SK-N-SH (cell line): ENCODE measurements at regions not wholly inside any gene's neighbourhood (a gene's known extent, or its start where the extent isn't known, plus 50 kb on each side); places are given as distances from the start of the nearest gene placed in this dataset.

Experiments
- CTCF ChIA-PET: fragments of 300-600, 350-600 bp; formaldehyde crosslinking; extraction: SDS; loops from one replicate; lab custom pipeline; 2021; lab: Yijun Ruan, JAX
- POLR2A ChIA-PET: fragments of 350-600 bp; sonication (Branson Sonifier 250); formaldehyde crosslinking; extraction: SDS; loops from one replicate; lab custom pipeline; 2020; ENCODE audit warnings: antibody characterized with exemption, inconsistent platforms; lab: Yijun Ruan, JAX
- DNase-seq: peaks from one replicate; pipeline ENCODE4 v3.0.0; 2012
- H2AFZ ChIP-seq: fragments of 200-600 bp; sonication (generic); 2 replicates; pipeline ENCODE4 v1.8.1; 2016; ENCODE audit warnings: antibody characterized with exemption, mild to moderate bottlenecking, low read depth
- H3F3A ChIP-seq: fragments of 200-600 bp; sonication (generic); replicated peaks from 2 replicates; pipeline ENCODE3; 2016; ENCODE audit warnings: antibody characterized with exemption, mild to moderate bottlenecking; ENCODE audit not compliant: insufficient read depth
- H3K27ac ChIP-seq, 2 experiments: fragments of 200-500 bp in 1 of 2; fragments of 200-600 bp in 1 of 2; sonication (Bioruptor generic) in 1 of 2; sonication (generic), shearing (Covaris generic) in 1 of 2; 2 replicates each; pipeline versions ENCODE4 v1.5.1 to v1.6.1; 2014 to 2016; ENCODE audit warnings: low read depth in 2 of 2, inconsistent platforms in 1 of 2, low read length in 1 of 2, mild to moderate bottlenecking in 1 of 2, mixed read lengths in 1 of 2
- H3K27me3 ChIP-seq: fragments of 200-600 bp; sonication (generic), shearing (Covaris generic); 2 replicates; pipeline ENCODE4 v1.6.1; 2016; ENCODE audit warnings: mixed run types; ENCODE audit not compliant: insufficient read depth
- H3K36me3 ChIP-seq, 2 experiments: fragments of 200-500 bp in 1 of 2; fragments of 200-600 bp in 1 of 2; sonication (Bioruptor generic) in 1 of 2; sonication (generic) in 1 of 2; replicated peaks in 1 of 2; 2 replicates each; pipeline versions ENCODE3 to v1.5.1; 2014 to 2016; ENCODE audit warnings: low read length in 1 of 2, mild to moderate bottlenecking in 1 of 2; ENCODE audit not compliant: insufficient read depth in 2 of 2, control insufficient read depth in 1 of 2
- H3K4me1 ChIP-seq, 2 experiments: fragments of 200-500 bp in 1 of 2; fragments of 200-600 bp in 1 of 2; sonication (Bioruptor generic) in 1 of 2; sonication (generic), shearing (Covaris generic) in 1 of 2; 2 replicates each; pipeline versions ENCODE4 v1.5.1 to v1.6.1; 2014 to 2016; ENCODE audit warnings: low read depth in 1 of 2, low read length in 1 of 2, mixed run types in 1 of 2; ENCODE audit not compliant: insufficient read depth in 2 of 2, control insufficient read depth in 1 of 2
- H3K4me2 ChIP-seq: fragments of 200-600 bp; sonication (generic), shearing (Covaris generic); 2 replicates; pipeline ENCODE4 v1.6.1; 2017; ENCODE audit warnings: mixed run types
- H3K4me3 ChIP-seq, 2 experiments: fragments of 200-500 bp in 1 of 2; fragments of 200-600 bp in 1 of 2; sonication (Bioruptor generic) in 1 of 2; sonication (generic), shearing (Covaris generic) in 1 of 2; 2 replicates each; pipeline versions ENCODE4 v1.5.1 to v1.8.1; 2014 to 2016; ENCODE audit warnings: low read depth in 2 of 2, inconsistent platforms in 1 of 2, low read length in 1 of 2, mild to moderate bottlenecking in 1 of 2, mixed read lengths in 1 of 2, moderate library complexity in 1 of 2
- H3K79me2 ChIP-seq: fragments of 200-600 bp; sonication (generic); 2 replicates; pipeline ENCODE4 v1.8.1; 2017; ENCODE audit warnings: mild to moderate bottlenecking; ENCODE audit not compliant: insufficient read depth
- H3K9ac ChIP-seq: fragments of 200-600 bp; sonication (generic); 2 replicates; pipeline ENCODE4 v1.6.1; 2017; ENCODE audit warnings: mixed run types
- H3K9me2 ChIP-seq: fragments of 200-600 bp; sonication (generic); 2 replicates; pipeline ENCODE4 v1.6.1; 2017; ENCODE audit warnings: mixed run types
- H3K9me3 ChIP-seq: fragments of 200-600 bp; sonication (generic); 2 replicates; pipeline ENCODE4 v1.6.1; 2017; ENCODE audit warnings: mixed run types, mild to moderate bottlenecking, moderate library complexity
- H4K20me1 ChIP-seq: fragments of 200-600 bp; sonication (generic); 2 replicates; pipeline ENCODE4 v1.6.1; 2017; ENCODE audit warnings: mild to moderate bottlenecking, mixed run types; ENCODE audit not compliant: insufficient read depth
- CTCF ChIP-seq: fragments of 200-600 bp; sonication (generic); IDR thresholded peaks from 2 replicates; pipeline ENCODE4 v1.6.1; 2017; ENCODE audit warnings: antibody characterized with exemption, mild to moderate bottlenecking, moderate library complexity
- ELF1 ChIP-seq: IDR thresholded peaks from 2 replicates; pipeline ENCODE4 v1.4.0; 2012
- FOSL2 ChIP-seq: IDR thresholded peaks from 2 replicates; pipeline ENCODE4 v1.4.0; 2012; ENCODE audit warnings: low read depth, mild to moderate bottlenecking, moderate library complexity, borderline replicate concordance
- FOXM1 ChIP-seq: IDR thresholded peaks from 2 replicates; pipeline ENCODE4 v1.4.0; 2012; ENCODE audit warnings: low read depth, mild to moderate bottlenecking
- GABPA ChIP-seq: IDR thresholded peaks from 2 replicates; pipeline ENCODE4 v1.4.0; 2012; ENCODE audit warnings: low read depth, mild to moderate bottlenecking
- MEF2A ChIP-seq: IDR thresholded peaks from 2 replicates; pipeline ENCODE4 v1.4.0; 2012; ENCODE audit warnings: low read depth, borderline replicate concordance
- NFIC ChIP-seq: IDR thresholded peaks from 2 replicates; pipeline ENCODE4 v1.4.0; 2012; ENCODE audit warnings: borderline replicate concordance
- NRF1 ChIP-seq: IDR thresholded peaks from 2 replicates; pipeline ENCODE4 v1.6.1; 2012; ENCODE audit warnings: low read depth, mild to moderate bottlenecking, low read length
- PBX3 ChIP-seq: IDR thresholded peaks from 2 replicates; pipeline ENCODE4; 2012
- POLR2AphosphoS5 ChIP-seq: IDR thresholded peaks from 2 replicates; pipeline ENCODE4 v1.6.1; 2012; ENCODE audit warnings: low read depth, low read length
- RCOR1 ChIP-seq: fragments of 150-350 bp; IDR thresholded peaks from 2 replicates; pipeline ENCODE4 v1.6.1; 2017; ENCODE audit warnings: antibody characterized with exemption, low read length
- REST ChIP-seq: IDR thresholded peaks from 2 replicates; pipeline ENCODE4 v1.6.1; 2012; ENCODE audit warnings: mild to moderate bottlenecking, low read depth, low read length, moderate library complexity
- RFX5 ChIP-seq: IDR thresholded peaks from 2 replicates; pipeline ENCODE4 v1.6.1; 2012; ENCODE audit warnings: mild to moderate bottlenecking, improper control_type of control experiment, low read length
- RXRA ChIP-seq: IDR thresholded peaks from 2 replicates; pipeline ENCODE4 v1.4.0; 2012; ENCODE audit warnings: low read depth, mild to moderate bottlenecking, borderline replicate concordance
- SIN3A ChIP-seq: IDR thresholded peaks from 2 replicates; pipeline ENCODE4 v1.6.1; 2012; ENCODE audit warnings: low read depth, mild to moderate bottlenecking, low read length, moderate library complexity, borderline replicate concordance
- WGBS: methylation state at CpG from one replicate; pipeline ENCODE4 v1.1.6; 2017; ENCODE audit warnings: low lambda C conversion rate; 5-methylcytosine and 5-hydroxymethylcytosine counted together
- TF ChIP-seq, protein P1 (sequence below): IDR thresholded peaks from 2 replicates; pipeline ENCODE4 v1.4.0; 2012; ENCODE audit warnings: low read depth, borderline replicate concordance

DNA sequence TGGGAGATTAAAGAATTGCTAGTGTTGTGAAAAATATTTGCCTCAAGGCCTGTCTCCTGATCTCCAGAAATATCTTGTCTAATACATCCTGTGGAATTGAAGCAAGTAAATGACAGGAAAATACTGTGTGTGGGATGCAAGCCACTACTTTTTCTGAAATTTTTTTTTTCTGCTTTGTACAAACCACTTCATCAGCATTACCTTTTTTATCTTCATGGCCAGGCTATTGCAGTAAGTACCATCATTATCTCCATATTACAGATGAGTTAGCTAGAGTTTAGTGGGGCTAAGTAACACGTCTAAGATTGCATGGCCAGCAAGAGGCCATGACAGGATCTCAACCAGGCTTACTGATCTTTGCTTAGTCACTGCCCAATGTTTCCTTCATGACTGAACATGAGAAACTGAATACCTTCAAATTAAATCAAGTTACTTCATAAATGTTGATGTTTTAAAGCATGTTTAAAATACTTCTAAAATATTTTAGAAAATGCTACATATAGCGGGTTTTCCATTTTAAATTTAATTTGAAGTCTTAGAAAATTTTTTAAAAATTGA lies 273.7 kb downstream of the SLC6A15 start:
- peak overlapping the region; percentile 61; the same call in 1 of the 2 replicates for H2AFZ ChIP-seq
- H3K9ac ChIP-seq, result no peak overlapping the region
- WGBS, result 76% methylated on average over 2 of the region's 2 CpGs
- TF ChIP-seq REST, result no peak
- TF ChIP-seq POLR2AphosphoS5, result no peak
- TF ChIP-seq FOXM1, result no peak
- no peak for TF ChIP-seq GABPA
- TF ChIP-seq ELF1, result no peak
- TF ChIP-seq RCOR1, result no peak
- no peak for TF ChIP-seq MEF2A
- no peak for TF ChIP-seq NFIC
- no peak for TF ChIP-seq PBX3
- TF ChIP-seq, protein P1, sequence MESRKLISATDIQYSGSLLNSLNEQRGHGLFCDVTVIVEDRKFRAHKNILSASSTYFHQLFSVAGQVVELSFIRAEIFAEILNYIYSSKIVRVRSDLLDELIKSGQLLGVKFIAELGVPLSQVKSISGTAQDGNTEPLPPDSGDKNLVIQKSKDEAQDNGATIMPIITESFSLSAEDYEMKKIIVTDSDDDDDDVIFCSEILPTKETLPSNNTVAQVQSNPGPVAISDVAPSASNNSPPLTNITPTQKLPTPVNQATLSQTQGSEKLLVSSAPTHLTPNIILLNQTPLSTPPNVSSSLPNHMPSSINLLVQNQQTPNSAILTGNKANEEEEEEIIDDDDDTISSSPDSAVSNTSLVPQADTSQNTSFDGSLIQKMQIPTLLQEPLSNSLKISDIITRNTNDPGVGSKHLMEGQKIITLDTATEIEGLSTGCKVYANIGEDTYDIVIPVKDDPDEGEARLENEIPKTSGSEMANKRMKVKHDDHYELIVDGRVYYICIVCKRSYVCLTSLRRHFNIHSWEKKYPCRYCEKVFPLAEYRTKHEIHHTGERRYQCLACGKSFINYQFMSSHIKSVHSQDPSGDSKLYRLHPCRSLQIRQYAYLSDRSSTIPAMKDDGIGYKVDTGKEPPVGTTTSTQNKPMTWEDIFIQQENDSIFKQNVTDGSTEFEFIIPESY, result no peak
- no peak for TF ChIP-seq RXRA
- no peak for TF ChIP-seq SIN3A
- no peak for TF ChIP-seq NRF1
- TF ChIP-seq RFX5, result no peak
- TF ChIP-seq FOSL2, result no peak
- TF ChIP-seq CTCF, result no peak
- ChIA-PET POLR2A (no interaction called here), CTCF (no interaction called here)
- DNase-seq, result no peak
- no peaks in the 10 kb centered on the region for H3K36me3 ChIP-seq
- H3K27ac ChIP-seq, result no peak overlapping the region; a peak in 2 of 4 replicates
- H3F3A ChIP-seq, result peaks cover 3% of the 10 kb centered on the region
- no peaks in the 10 kb centered on the region for H3K27me3 ChIP-seq
- no peaks in the 10 kb centered on the region; the same call in 1 of the 2 replicates for H3K79me2 ChIP-seq
- H3K4me3 ChIP-seq, result no peak overlapping the region
- no peak overlapping the region for H3K4me2 ChIP-seq
- H3K4me1 ChIP-seq, result no peaks in the 10 kb centered on the region; a peak in 1 of 4 replicates
- no peaks in the 10 kb centered on the region for H3K9me3 ChIP-seq
- no peaks in the 10 kb centered on the region for H4K20me1 ChIP-seq
- H3K9me2 ChIP-seq, result no peaks in the 10 kb centered on the region
